ENCODE measurements at regions not wholly inside any gene's neighbourhood (a gene's known extent, or its start where the extent isn't known, plus 50 kb on each side); places are given as distances from the start of the nearest gene placed in this dataset.

DNA sequence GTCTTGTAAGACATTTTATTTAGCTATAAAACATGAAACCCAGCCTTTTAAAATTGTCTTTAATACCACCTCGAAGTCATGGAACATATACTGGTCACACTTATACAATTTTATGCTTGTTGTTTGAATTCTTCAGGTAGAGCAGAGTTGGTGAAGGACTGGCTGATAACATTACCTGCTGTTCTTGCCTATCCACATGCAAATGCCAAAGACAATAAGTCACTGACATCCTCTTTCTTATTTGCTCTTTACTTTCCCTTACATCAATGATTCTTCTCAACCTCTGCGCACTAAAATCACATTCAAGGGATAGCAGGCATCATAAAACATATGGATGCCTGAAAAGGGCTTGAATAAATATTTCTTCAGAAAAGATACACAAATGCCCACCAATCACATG is 392.5 kb upstream of the ATP11B start:
- POLR2A ChIA-PET, result no interaction called here

More for the DNA sequence above, 392.5 kb upstream of the ATP11B start:
- no peaks in the 10 kb centered on the region for H3K9me3 ChIP-seq (replicated peaks; ENCODE audit: control insufficient read depth, insufficient read depth, low read length)
- H3K79me2 ChIP-seq (ENCODE audit: control insufficient read depth, insufficient read depth, low read length), result no peaks in the 10 kb centered on the region
- H3K4me2 ChIP-seq (ENCODE audit: insufficient read depth, low read length), result no peak overlapping the region
- intact Hi-C loops (cut with micrococcal nuclease), result no loop called here
- H3K27me3 ChIP-seq (ENCODE audit: control insufficient read depth in 2 of 2, insufficient read depth in 2 of 2, low read length in 2 of 2), result no peaks in the 10 kb centered on the region
- TF ChIP-seq, protein P1, sequence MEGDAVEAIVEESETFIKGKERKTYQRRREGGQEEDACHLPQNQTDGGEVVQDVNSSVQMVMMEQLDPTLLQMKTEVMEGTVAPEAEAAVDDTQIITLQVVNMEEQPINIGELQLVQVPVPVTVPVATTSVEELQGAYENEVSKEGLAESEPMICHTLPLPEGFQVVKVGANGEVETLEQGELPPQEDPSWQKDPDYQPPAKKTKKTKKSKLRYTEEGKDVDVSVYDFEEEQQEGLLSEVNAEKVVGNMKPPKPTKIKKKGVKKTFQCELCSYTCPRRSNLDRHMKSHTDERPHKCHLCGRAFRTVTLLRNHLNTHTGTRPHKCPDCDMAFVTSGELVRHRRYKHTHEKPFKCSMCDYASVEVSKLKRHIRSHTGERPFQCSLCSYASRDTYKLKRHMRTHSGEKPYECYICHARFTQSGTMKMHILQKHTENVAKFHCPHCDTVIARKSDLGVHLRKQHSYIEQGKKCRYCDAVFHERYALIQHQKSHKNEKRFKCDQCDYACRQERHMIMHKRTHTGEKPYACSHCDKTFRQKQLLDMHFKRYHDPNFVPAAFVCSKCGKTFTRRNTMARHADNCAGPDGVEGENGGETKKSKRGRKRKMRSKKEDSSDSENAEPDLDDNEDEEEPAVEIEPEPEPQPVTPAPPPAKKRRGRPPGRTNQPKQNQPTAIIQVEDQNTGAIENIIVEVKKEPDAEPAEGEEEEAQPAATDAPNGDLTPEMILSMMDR (IDR thresholded peaks at IDR 0.05; ENCODE audit: extremely low read depth in 1 of 2, insufficient read depth in 1 of 2, low read depth in 1 of 2, low read length in 2 of 2), result no peak
- TF ChIP-seq GATA2 (IDR thresholded peaks at IDR 0.05; ENCODE audit: insufficient read depth, insufficient read length, low read depth, low read length), result no peak
- TF ChIP-seq, protein P2, sequence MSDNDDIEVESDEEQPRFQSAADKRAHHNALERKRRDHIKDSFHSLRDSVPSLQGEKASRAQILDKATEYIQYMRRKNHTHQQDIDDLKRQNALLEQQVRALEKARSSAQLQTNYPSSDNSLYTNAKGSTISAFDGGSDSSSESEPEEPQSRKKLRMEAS (IDR thresholded peaks at IDR 0.05; ENCODE audit: insufficient read depth, insufficient read length), result no peak
- TF ChIP-seq JUN (IDR thresholded peaks at IDR 0.05; ENCODE audit: borderline replicate concordance, insufficient read depth, insufficient read length, low read depth), result no peak
- TF ChIP-seq EZH2 (IDR thresholded peaks at IDR 0.05; ENCODE audit: borderline replicate concordance, low read depth, low read length, severe bottlenecking), result no peak
- no peak for TF ChIP-seq POLR2A (IDR thresholded peaks at IDR 0.05; ENCODE audit: low read depth, low read length)
- no peak for TF ChIP-seq MYC (IDR thresholded peaks at IDR 0.05; ENCODE audit: low read depth, low read length)
- TF ChIP-seq POLR2AphosphoS5 (IDR thresholded peaks at IDR 0.05; ENCODE audit: insufficient read depth, low read depth, low read length), result no peak
- no peak for TF ChIP-seq FOS (IDR thresholded peaks at IDR 0.05; ENCODE audit: borderline replicate concordance, insufficient read depth, low read length)
- H3K4me3 ChIP-seq (replicated peaks in 1 of 3; ENCODE audit: insufficient read depth in 1 of 3, low read depth in 1 of 3, low read length in 3 of 3), result no peak overlapping the region
- no peaks in the 10 kb centered on the region for H4K20me1 ChIP-seq (replicated peaks; ENCODE audit: control insufficient read depth, extremely low read depth, insufficient read depth, low read length)
- no peaks in the 10 kb centered on the region for H3K36me3 ChIP-seq (ENCODE audit: control insufficient read depth in 2 of 2, extremely low read depth in 1 of 2, insufficient read depth in 2 of 2, low read length in 2 of 2)
- H3K27ac ChIP-seq (ENCODE audit: insufficient read depth, low read depth, low read length), result no peak overlapping the region
- DNase-seq (ENCODE audit: low read depth, low spot score), result no peak
- dilution Hi-C loops (cut with MboI; ENCODE audit: extremely low pct_ligation_motif_present, low sequenced_read_pairs), result no loop called here
- H3K9me1 ChIP-seq (replicated peaks; ENCODE audit: control insufficient read depth, extremely low read depth, insufficient read depth, low read length), result no peaks in the 10 kb centered on the region
- CTCF ChIA-PET, result no interaction called here
- no TSS peak for BruUV-seq (replicated peaks)
- H2AFZ ChIP-seq (ENCODE audit: low read depth, low read length), result no peak overlapping the region
- H3K4me1 ChIP-seq (ENCODE audit: control insufficient read depth, extremely low read depth, insufficient read depth, low read length), result no peaks in the 10 kb centered on the region
- FAIRE-seq, result no peak
- H3K9ac ChIP-seq (replicated peaks; ENCODE audit: extremely low read depth, insufficient read depth, low read length), result no peak overlapping the region
